NCI-H1048 (cell line): ENCODE measurements at regions not wholly inside any gene's neighbourhood (a gene's known extent, or its start where the extent isn't known, plus 50 kb on each side); places are given as distances from the start of the nearest gene placed in this dataset.

Experiments
- DNase-seq: peaks from one replicate; lab custom pipeline; 2025; lab: John Stamatoyannopoulos, UW

DNA sequence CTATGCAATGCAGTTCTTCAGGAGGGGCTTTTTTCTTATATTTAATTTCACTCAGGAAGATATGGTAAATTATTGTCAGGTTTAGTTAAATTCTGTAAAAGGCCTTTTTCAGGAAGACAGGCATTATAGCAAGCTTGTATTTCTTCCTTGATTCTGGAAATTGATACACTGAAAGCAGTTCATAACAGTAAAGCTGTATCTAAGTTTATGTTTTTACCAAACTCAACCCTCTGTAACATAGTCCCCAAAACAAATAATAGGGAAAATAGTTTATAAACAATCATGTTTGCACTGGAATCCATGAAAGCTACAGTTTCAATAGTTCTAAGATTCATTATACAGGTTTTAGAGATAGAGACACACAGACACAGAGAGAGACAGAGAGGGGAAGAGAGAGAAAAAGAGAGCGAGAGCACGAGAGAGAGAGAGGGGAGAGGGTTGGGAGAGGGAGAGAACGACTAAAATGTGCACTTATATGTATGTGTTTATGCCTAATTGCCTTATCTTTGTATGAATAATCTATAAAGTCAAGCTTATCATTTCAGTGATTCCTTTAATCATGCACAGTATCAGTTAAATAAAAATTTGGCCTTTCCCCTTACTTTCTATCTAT lies 454.4 kb downstream of the RFPL4B start:
- DNase-seq: no peak

DNA sequence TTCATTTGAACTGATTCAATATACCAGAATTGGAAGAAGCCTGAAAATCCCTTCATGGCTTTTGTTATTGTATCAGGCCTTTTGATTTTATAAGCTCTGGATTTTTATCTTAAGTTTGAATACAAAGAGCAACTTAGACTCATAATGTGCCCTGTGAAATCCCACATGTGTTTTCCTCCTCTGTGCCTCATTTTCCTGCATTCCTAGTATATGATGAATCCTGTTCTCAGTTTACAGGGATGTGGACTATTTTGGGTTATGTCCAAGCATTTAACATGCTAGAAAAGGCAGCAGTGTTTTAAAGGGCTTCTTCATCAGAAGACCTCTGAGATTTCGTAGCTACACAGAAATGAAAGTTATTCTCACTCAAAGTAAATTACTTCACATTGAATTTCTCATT lies 455.0 kb downstream of the RFPL4B start:
- no peak for DNase-seq

DNA sequence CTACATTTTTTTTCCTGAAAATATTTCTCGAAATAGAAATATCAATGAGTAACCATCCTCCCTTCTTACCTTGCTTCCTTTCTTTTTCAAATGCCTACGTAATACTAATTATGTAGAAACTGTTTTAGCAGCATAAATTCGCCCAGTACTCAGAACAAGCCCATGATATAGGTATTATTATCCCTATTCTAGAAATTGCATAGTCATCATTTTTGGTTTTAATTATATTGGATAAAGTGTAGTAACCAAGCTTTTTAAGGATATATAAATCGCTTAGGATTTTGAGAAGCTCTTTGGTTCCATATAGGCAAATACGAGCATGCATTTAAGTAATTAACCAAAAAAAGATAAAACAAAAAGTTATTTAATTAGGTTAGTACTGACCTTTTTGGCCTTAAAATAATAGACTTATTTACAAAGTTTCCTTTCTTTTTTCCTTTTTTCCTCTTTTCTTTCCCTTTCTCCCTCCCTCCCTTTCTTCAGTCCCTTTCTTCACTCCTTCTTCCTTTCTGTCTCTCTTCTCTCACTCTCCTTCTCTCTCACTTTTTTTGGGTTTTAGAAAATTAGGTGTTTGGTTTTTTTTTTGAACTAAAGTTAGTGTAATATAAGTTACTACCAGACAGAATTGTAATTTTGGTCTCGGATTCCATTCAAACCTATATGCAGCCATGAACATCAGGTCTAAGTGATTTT lies 457.7 kb downstream of the RFPL4B start:
- no peak for DNase-seq

DNA sequence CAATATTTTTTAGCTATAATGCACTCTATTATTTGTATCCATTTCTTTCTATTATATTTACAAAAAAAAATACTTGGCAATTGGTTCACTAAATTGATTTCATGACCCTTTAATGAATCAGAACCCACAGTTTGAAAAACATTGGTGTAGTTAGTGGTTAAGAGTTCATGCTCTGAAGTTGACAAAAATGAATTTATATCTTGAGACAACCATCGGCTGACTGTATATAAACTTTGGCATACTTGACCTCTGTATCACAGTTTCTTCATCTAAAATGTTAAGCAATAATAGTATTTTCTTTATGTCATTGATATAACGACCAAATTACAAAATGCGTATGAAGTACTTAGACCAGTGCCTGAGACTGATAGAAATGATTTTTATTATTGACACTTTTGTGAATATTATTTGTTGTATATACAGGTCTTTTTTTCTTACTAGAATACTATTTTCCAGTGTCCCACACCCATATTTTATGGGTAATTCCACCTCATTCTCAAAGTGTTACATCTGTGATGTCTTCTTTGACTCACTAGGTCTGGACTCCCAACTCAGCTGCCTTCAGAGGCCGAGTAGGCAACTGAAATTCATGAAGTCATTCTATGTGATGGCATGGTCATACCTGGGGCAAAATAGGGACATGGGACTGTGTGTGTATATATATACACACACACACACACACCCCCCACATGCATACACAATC lies 459.2 kb downstream of the RFPL4B start:
- DNase-seq: no peak

DNA sequence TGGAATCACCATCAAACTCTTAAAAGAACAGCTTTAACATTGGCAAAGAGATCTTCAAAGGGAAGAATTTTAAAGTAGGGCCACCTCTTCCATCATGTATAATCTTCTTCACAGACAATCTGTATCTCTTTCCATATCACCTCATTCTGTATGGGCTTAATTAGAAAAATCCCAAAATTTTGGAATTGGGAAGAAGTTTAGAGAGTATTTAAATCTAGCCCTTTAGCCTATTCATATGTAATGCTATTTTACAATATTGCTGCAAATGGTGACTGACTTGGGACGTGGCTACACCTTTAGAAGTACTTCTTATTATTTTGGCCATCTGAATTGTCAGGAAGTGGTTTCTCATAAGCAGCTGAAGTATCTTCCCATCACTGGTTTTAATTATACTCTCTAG lies 474.3 kb downstream of the RFPL4B start:
- DNase-seq: no peak

DNA sequence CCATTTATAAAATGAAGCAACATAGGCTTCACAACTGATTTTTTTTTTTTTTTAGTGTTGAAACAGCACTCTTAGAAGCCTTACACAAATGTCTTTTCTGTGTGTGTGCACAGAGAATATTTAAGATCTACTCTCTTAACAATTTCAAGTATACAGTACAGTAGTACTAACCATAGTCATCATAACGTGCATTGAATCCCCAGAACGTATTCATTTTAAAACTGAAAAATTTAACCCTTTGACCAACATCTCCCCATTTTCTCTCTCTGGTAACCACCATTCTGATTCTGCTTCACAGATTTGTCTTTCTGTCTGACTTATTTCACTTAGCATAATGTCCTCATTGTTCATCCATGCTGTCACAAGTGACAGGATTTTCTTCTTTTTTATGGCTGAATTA lies 475.6 kb downstream of the RFPL4B start:
- no peak for DNase-seq

DNA sequence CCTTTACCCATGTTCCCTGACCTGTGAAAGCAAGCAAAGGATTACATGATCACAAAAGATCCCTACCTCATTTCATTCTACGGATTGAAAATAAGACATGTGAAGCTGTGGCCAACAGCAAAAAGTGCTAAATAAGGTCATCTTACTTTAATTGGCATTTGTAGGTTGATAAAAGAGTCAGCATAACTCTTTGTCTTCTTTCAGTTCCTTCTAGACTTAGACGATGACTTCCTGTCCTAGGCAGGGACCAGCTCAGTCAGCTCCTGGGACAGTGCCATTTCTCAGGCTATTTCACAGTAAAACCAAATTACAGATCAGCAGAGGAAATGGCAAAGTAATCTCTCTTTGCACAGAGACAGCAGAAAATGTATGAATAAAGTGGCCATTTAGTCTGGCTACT lies 480.7 kb downstream of the RFPL4B start:
- DNase-seq: no peak

DNA sequence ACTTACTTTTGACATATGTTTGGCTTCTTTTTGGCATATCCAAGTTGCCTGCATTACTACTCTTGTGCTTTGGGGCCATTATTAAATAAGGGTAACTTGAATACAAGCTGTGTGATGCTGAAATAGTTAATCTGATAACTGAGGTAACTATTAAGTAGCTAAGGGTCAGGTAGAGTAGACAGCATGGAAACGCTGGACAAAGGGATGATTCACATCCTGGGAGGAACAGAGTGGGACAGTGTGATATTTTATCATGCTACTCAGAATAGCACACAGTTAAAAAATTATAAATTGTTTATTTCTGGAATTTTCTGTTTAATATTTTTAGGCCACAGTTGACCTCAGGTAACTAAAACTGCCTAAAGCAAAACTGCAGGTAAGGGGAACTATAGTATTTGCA lies 483.9 kb downstream of the RFPL4B start:
- no peak for DNase-seq

DNA sequence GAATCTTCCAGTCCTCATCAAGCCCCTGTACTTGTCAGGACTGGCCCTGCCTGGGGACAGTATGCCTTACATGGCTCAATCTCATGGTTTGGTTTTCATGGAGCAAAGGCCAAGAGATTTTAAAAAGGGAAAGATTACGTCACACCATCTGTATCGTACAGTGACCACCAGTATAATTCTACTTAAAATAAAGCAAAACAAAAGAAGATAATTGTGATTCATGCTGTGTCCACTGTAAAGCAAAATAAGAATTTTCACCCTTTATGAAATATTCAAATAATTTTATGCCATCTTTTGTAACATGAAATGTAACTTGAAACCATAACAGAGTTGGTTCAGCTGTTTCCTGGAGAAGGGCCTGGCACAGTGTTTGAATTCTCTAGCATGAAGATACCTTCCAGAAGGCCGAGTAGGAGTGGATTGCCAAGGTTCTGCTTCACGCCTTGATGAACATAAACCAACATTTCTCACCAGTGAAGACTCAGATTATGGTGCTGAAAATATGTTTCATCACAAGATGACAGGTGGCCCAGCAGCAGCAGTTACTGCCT lies 486.5 kb downstream of the RFPL4B start:
- no peak for DNase-seq

DNA sequence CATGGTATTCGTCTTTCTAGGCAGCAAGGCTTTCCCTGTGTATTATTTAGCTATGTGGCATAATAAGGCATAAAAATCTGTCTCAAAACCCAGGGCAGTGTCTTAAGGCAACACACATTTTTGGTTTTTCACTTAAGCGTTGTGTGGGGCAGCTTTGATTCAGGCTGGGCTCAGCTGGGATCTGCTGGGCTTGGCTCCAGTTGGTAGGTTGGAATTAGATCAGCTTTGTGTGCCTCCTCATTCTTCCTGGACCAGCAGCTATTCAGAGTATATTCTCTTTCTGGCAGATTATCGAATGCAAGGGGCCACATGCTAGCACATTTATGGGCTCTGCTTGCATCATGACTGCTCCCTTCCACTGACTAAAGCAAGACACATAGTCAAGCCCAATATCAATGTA lies 487.9 kb downstream of the RFPL4B start:
- DNase-seq: no peak

DNA sequence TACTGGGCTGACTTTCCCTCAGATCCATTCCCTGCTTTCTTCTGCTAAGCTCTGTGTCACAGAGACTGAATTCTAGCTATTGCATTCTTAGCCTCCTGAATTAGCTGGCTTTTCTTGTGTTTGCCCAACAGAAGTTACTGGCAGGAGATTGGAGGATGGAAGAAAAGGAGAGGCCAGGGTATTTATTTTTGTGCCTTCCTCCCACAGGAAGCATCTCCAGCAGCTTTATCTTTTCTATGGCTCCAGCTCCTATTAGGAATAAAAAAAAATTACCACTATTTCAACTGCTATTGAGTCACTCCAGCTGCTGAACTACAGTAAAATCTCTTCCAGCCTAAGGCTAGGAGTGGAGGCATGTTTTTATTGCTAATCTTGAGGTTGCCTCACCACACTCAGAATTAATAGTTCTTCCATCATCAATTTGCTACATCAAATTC lies 492.4 kb downstream of the RFPL4B start:
- no peak for DNase-seq

DNA sequence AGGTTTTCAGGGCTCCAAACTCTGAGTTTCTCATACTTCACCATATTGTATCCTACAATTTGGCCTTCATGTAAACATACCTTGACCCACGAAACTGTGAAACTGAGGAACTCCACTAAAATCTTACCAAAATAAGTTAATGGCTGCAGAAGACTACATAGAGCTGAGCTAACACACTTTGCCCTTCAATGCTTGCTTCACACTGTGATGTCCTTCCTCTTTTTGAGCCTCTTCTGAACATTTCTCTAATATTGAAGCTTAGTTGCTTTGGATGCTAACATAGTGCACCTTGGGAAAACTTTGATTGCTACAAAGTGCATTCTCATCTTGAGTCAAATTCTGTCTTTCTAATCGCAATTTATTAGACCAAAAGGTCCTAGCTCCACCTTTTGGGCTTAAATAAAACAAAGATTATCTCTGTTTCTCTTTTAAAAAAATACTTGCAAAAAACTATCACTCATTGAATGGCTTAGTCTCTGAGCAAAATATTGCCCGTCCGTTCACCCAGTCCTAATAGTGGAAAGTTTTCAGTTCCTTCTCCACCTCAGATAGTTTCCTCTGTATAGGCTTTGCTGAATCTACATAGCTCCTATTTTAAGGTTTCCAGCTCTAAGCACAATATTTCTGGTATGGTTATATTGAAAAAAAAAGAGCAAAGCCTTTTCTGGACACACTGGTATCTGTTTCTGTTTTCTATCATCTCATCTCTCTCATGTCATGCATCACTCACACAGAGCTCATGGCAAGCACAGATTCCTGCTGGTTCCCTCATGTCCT lies 494.6 kb downstream of the RFPL4B start:
- no peak for DNase-seq

DNA sequence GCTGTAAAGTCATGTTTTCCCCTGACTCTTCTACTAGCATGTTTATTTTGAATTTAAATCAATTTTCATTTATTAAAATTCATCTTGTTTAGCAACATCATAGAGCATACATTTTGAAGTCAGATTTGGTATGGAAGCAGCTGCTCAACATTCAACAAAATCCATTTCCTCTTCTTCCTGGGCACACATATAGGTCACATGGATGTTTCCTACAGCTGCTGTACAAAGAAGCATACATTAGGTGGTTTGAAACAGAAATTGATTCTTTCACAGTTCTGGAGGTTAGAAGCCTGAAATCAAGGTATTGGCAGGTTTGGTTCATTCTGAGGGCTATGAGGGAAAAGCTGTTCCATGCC lies 495.2 kb downstream of the RFPL4B start:
- no peak for DNase-seq

DNA sequence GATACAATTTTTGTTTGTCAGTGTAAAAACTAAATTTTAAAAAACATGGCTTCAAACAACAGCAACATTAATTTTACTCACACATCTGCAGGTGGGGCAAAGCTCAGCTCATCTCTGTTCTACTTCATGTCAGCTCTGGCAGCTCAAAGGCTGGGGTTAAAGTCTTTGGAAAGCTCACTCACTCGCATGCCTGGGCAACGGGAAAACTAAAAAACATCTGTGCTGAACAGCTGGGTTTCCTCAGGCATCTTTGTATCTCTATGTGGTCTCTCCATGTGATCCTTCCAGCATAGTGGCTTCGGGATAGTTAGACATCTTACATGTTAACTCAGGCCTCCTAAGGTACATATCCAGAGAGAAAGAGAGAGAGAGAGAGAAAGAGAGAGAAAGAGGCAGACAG lies 499.6 kb downstream of the RFPL4B start:
- DNase-seq: no peak

DNA sequence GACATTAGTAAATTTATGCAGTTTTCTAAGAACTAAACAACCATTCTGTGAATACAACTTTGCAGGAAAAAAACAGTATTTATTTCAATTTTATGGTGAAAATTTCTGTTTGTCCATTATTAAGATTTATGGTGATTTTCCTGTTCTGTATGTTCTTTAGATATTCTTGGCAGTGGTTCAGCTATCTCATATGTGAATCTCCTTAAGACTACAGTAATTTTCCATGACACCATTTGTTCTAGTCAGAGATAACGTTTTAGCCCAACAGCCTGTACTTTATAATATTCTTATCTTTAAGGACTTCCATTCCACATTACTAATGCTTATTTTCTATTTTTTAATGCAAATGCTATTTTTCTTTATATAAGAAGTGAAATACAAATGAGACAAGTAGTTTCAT lies 504.0 kb downstream of the RFPL4B start:
- no peak for DNase-seq

DNA sequence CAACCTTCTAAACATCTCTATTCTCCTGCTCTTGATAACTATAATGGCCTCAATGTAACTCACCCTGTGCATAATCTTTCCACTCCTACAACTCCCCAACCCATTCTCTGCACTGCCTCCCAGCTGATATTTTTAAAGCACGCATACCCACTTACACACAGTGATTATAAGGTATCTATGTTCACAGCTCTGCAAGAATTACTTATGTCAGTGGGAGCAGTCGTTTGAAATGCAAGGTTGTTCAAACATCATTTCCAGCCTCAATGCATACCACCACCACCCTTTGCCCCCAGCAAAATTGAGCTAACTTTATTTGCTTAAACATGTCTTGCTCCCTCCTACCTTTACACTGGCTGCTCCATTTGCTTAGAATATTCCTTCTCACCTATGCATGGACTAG lies 506.0 kb downstream of the RFPL4B start:
- DNase-seq: no peak

DNA sequence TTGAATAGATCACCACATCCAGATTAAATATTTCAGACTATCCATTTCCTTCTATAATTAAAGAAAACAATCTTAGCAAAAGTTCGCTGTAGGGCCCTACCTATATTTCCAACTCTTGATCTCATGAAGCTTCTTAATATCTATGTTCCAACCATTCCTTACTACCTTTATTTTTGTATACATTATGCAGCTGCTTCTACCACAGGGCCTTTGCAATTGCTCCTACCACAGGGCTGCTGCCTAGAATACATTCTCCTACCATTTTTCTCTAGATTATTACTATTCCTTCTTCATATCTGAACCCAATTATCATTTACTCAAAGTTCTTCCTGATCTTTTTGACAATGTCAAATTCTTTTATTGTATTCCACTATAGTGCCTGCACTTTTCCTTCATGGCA lies 516.6 kb downstream of the RFPL4B start:
- no peak for DNase-seq

DNA sequence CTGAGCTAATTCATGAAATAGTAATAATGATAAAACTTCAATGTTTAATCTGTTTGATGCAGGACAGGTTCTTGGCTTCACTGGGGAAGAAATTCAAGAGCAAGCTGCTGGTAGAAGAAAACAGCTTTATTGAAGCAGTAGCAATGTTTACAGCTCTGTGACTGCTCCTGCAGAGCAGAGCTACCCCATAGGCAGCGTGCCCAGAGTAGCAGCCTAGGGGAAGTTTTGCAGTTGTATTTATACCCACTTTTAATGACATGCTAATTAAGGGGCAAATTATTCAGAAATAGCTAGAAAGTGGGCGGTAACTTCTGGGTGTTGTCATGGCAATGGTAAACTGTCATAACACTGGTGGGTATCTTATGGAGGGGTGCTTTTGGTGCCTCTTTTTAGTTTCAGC lies 518.0 kb downstream of the RFPL4B start:
- no peak for DNase-seq

DNA sequence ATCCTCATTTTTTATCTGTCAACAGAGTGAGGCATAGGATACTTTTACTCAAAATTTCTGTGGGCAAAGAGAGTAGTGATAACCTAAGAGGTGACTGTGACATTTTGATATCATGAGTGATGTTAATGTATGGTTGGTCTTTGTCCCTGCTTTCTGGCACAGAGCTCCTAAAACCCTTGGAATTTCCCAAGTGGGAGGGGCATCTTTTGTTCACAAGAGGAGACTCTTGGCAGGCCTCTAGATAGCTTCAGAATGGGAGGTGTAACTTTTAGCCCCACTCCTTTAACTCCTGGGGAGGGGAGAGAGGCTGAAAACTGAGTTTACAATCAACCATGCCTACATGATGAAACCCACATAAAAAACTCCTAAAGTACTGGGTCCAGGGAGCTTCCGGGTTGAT lies 527.8 kb downstream of the RFPL4B start:
- DNase-seq: no peak

DNA sequence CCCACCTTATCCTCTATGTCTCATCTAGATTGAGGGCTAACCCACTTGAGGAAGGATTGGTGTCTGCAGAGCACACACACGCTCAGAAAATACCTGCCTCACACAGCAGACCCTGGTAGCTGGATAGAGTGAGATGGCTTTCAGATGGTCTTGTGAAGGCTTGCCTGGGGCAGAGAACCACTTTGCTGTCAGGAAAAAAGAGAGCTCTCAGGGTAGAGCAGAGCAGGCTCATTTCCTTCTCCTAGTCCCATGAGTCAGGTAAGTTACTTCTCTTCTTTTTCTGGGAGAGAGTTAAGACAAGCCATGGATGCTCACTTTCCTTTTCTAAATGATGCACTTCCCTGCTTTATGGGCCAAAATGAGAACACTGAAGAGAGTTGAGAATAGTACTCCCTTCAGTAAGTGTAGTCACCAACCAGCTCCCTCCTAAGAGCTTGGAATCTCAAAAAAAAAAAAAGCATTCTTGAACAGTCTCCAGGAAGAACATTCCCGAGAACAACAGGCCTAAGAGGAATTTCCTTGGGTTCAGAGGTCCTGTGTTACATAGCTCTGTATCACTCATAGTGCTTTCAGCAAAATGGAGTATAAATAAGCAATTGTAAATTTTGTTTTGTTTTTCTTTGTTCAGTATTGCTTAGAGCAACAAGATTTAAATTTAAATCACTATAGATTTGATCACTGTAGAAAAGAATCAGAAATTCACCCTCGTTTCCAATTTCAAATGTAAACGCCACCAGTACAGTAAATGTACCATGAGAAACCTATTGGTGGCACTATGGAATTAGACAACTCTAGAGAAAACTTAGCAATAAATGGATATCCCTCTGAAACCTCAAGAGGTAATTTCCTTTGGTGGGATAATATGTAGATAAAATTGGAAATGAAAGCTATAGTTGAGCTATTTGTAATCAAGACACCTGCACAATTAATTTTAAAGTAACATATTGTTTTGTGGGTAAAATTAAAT lies 530.3 kb downstream of the RFPL4B start:
- no peak for DNase-seq

DNA sequence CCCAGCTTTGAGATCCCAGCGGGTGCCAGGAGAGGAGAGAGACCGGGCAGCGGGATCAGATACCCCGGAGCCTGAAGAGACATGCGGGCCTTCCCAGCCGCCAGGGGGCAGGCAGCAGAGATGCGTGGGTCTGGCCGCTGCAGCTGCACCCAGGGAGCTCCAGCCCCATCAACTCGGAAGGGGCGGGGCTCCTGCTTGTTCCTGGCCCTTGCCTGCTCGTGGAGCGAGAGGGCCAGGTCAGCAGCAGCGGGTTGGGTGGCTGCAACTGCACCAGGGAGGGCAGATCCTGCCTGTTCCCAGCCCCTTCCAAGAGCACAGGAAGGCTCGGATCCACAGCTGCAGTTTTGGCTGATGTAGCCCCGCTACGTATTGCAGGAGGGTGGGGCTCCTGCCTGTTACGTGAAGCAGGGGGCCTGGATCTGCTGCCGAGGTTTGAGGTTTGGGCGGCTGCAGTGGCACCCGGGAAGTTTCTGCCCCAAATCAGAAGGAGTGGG lies 532.8 kb downstream of the RFPL4B start:
- no peak for DNase-seq
